ENCODE measurements at regions not wholly inside any gene's neighbourhood (a gene's known extent, or its start where the extent isn't known, plus 50 kb on each side); places are given as distances from the start of the nearest gene placed in this dataset.

DNA sequence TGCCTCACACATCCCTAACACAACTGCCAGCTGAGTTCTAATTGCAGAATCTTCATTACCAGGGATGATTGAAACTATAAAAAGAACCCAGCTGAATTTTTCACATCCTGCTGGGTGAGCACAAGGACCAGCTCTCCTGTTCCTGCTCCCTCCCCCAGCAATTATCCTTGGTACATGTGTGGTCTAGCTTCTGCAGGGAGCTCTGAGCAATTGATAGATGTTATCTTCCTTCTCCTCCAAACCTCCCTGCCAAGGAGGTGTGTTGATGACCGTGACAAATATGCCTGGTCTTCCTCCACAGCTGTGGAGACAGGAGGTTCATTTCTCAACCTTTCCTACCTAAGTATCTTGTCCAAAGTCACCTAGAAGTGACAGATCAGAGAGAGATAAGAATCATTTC lies 65.3 kb upstream of the MAN1A2 start:
- TF ChIP-seq KDM1A (IDR thresholded peaks at IDR 0.05; ENCODE audit: borderline replicate concordance, low read length): no peak
- TF ChIP-seq POLR2AphosphoS5 (IDR thresholded peaks at IDR 0.05; ENCODE audit: low read depth, low read length): no peak
- TF ChIP-seq, protein P1, sequence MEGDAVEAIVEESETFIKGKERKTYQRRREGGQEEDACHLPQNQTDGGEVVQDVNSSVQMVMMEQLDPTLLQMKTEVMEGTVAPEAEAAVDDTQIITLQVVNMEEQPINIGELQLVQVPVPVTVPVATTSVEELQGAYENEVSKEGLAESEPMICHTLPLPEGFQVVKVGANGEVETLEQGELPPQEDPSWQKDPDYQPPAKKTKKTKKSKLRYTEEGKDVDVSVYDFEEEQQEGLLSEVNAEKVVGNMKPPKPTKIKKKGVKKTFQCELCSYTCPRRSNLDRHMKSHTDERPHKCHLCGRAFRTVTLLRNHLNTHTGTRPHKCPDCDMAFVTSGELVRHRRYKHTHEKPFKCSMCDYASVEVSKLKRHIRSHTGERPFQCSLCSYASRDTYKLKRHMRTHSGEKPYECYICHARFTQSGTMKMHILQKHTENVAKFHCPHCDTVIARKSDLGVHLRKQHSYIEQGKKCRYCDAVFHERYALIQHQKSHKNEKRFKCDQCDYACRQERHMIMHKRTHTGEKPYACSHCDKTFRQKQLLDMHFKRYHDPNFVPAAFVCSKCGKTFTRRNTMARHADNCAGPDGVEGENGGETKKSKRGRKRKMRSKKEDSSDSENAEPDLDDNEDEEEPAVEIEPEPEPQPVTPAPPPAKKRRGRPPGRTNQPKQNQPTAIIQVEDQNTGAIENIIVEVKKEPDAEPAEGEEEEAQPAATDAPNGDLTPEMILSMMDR (IDR thresholded peaks at IDR 0.05; ENCODE audit: control extremely low read depth in 1 of 3, insufficient read depth in 1 of 3, low read depth in 1 of 3, low read length in 3 of 3): no peak
- no peak for TF ChIP-seq CREB1 (IDR thresholded peaks at IDR 0.05)
- TF ChIP-seq SIX5 (IDR thresholded peaks at IDR 0.05; ENCODE audit: low read depth, low read length): no peak
